Panc1 (cell line): ENCODE measurements at regions not wholly inside any gene's neighbourhood (a gene's known extent, or its start where the extent isn't known, plus 50 kb on each side); places are given as distances from the start of the nearest gene placed in this dataset.

Experiments
- ATAC-seq: fragments of 200-7000 bp; cut with Tn5 transposase; 2 replicates; pipeline ENCODE4 v1.9.1; 2020; ENCODE audit warnings: mild to moderate bottlenecking, moderate library complexity
- BruUV-seq: library from RNA; stranded (reverse); fragments of 400-500 nt; replicated peaks from 2 replicates; lab custom pipeline; 2021; lab: Mats Ljungman, UMichigan
- CTCF ChIA-PET: fragments of 300-600 bp; sonication (Branson Sonifier 250); formaldehyde crosslinking; loops from one replicate; lab custom pipeline; 2022; ENCODE audit warnings: antibody characterized with exemption; lab: Charles Lee
- POLR2A ChIA-PET: fragments of 300-600 bp; sonication (Branson Sonifier 250); formaldehyde crosslinking; loops from one replicate; lab custom pipeline; 2022; ENCODE audit warnings: antibody characterized with exemption; lab: Charles Lee
- DNase-seq: peaks from one replicate; pipeline ENCODE4 v3.0.0-alpha.2; 2010; ENCODE audit warnings: low read depth, low spot score
- H3K27ac ChIP-seq: 2 replicates; pipeline ENCODE4 v1.5.1; 2011; ENCODE audit warnings: mild to moderate bottlenecking, low read length, inconsistent platforms
- H3K27me3 ChIP-seq: fragments of 200-500 bp; sonication (Bioruptor generic); 2 replicates; pipeline ENCODE4 v1.6.0; 2014; ENCODE audit warnings: low read length, inconsistent platforms; ENCODE audit not compliant: control insufficient read depth, insufficient read depth
- H3K36me3 ChIP-seq: fragments of 200-500 bp; sonication (Bioruptor generic); 2 replicates; pipeline ENCODE4 v1.5.1; 2014; ENCODE audit warnings: inconsistent platforms, mild to moderate bottlenecking, low read length, moderate library complexity; ENCODE audit not compliant: control insufficient read depth, insufficient read depth
- H3K4me1 ChIP-seq: 2 replicates; pipeline ENCODE4 v1.5.1; 2011; ENCODE audit warnings: inconsistent platforms, mild to moderate bottlenecking, low read length, moderate library complexity; ENCODE audit not compliant: control insufficient read depth, insufficient read depth
- H3K4me3 ChIP-seq, 2 experiments: 2 replicates each; pipeline ENCODE4 v1.5.1; 2011 to 2012; ENCODE audit warnings: low read depth in 2 of 2, low read length in 2 of 2, mild to moderate bottlenecking in 2 of 2, inconsistent platforms in 1 of 2, moderate library complexity in 1 of 2
- H3K9me3 ChIP-seq: fragments of 200-500 bp; sonication (Bioruptor generic); 2 replicates; pipeline ENCODE4 v1.5.1; 2014; ENCODE audit warnings: low read depth, mild to moderate bottlenecking, inconsistent platforms, low read length, moderate library complexity; ENCODE audit not compliant: control insufficient read depth, insufficient read depth
- POLR2AphosphoS5 ChIP-seq: IDR thresholded peaks from 2 replicates; pipeline ENCODE4 v1.6.1; 2012; ENCODE audit warnings: mild to moderate bottlenecking, low read depth, low read length, moderate library complexity
- SIN3A ChIP-seq: IDR thresholded peaks from 2 replicates; pipeline ENCODE4 v1.6.1; 2012; ENCODE audit warnings: low read depth, mild to moderate bottlenecking, low read length, moderate library complexity, borderline replicate concordance; ENCODE audit not compliant: insufficient read depth
- TCF7L2 ChIP-seq: IDR thresholded peaks from 2 replicates; pipeline ENCODE4 v1.6.1; 2011; ENCODE audit warnings: mild to moderate bottlenecking, low read depth, low read length, inconsistent platforms
- in situ Hi-C: cut with HindIII; loops from 2 replicates; pipeline ENCODE4 v1.10.0; 2016; ENCODE audit warnings: low sequenced_read_pairs, low pct_unique_long_range_greater_than_20kb
- intact Hi-C: fragments of 100-400 bp; cut with micrococcal nuclease; formaldehyde crosslinking; loops from one replicate; pipeline ENCODE4 v1.10.0; 2022; ENCODE audit not compliant: unreplicated experiment
- TF ChIP-seq, protein P1 (sequence below): fragments of 450-650 bp; IDR thresholded peaks from 2 replicates; pipeline ENCODE4 v1.5.1; 2017; ENCODE audit warnings: mild to moderate bottlenecking
- TF ChIP-seq, protein P2 (sequence below), 2 experiments: IDR thresholded peaks; 2 replicates each; pipeline ENCODE4 v1.6.1; 2011 to 2012; ENCODE audit warnings: low read depth in 2 of 2, control low read depth in 1 of 2, low read length in 1 of 2, mild to moderate bottlenecking in 1 of 2, moderate library complexity in 1 of 2; ENCODE audit not compliant: insufficient read depth in 1 of 2

- CTCF ChIA-PET: no interaction called here
- DNase-seq (no peak), ATAC-seq (no peak)
- POLR2A ChIA-PET: no interaction called here
- Histone ChIP-seq H3K4me1 (no peaks in the 10 kb centered on the region), H3K27ac (no peak overlapping the region), H3K36me3 (no peaks in the 10 kb centered on the region), H3K27me3 (no peaks in the 10 kb centered on the region), H3K9me3 (peaks cover 5% of the 10 kb centered on the region; the same call in 1 of the 2 replicates), H3K4me3 (no peak overlapping the region)
- in situ Hi-C loops (no loop called here), intact Hi-C loops (no loop called here)
- TF ChIP-seq, protein P1, sequence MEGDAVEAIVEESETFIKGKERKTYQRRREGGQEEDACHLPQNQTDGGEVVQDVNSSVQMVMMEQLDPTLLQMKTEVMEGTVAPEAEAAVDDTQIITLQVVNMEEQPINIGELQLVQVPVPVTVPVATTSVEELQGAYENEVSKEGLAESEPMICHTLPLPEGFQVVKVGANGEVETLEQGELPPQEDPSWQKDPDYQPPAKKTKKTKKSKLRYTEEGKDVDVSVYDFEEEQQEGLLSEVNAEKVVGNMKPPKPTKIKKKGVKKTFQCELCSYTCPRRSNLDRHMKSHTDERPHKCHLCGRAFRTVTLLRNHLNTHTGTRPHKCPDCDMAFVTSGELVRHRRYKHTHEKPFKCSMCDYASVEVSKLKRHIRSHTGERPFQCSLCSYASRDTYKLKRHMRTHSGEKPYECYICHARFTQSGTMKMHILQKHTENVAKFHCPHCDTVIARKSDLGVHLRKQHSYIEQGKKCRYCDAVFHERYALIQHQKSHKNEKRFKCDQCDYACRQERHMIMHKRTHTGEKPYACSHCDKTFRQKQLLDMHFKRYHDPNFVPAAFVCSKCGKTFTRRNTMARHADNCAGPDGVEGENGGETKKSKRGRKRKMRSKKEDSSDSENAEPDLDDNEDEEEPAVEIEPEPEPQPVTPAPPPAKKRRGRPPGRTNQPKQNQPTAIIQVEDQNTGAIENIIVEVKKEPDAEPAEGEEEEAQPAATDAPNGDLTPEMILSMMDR: no peak
- TF ChIP-seq TCF7L2: no peak
- TF ChIP-seq, protein P2, sequence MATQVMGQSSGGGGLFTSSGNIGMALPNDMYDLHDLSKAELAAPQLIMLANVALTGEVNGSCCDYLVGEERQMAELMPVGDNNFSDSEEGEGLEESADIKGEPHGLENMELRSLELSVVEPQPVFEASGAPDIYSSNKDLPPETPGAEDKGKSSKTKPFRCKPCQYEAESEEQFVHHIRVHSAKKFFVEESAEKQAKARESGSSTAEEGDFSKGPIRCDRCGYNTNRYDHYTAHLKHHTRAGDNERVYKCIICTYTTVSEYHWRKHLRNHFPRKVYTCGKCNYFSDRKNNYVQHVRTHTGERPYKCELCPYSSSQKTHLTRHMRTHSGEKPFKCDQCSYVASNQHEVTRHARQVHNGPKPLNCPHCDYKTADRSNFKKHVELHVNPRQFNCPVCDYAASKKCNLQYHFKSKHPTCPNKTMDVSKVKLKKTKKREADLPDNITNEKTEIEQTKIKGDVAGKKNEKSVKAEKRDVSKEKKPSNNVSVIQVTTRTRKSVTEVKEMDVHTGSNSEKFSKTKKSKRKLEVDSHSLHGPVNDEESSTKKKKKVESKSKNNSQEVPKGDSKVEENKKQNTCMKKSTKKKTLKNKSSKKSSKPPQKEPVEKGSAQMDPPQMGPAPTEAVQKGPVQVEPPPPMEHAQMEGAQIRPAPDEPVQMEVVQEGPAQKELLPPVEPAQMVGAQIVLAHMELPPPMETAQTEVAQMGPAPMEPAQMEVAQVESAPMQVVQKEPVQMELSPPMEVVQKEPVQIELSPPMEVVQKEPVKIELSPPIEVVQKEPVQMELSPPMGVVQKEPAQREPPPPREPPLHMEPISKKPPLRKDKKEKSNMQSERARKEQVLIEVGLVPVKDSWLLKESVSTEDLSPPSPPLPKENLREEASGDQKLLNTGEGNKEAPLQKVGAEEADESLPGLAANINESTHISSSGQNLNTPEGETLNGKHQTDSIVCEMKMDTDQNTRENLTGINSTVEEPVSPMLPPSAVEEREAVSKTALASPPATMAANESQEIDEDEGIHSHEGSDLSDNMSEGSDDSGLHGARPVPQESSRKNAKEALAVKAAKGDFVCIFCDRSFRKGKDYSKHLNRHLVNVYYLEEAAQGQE (IDR thresholded peaks at IDR 0.05; ENCODE audit: insufficient read depth in 1 of 2, low read depth in 2 of 2, low read length in 1 of 2): no peak
- no peak for TF ChIP-seq SIN3A
- no peak for TF ChIP-seq POLR2AphosphoS5
- no TSS peak for BruUV-seq
These were observed 1205.0 kb upstream of the EPHA6 start for GRCh38 chr3:95609411-95609810.

GRCh38 chr3:95612611-95613010, 1201.8 kb upstream of the EPHA6 start:
- no peaks in the 10 kb centered on the region for H3K27me3 ChIP-seq
- H3K4me3 ChIP-seq: no peak overlapping the region
- no peak for DNase-seq
- in situ Hi-C loops: no loop called here
- no TSS peak for BruUV-seq
- no peak for ATAC-seq
- no peaks in the 10 kb centered on the region for H3K36me3 ChIP-seq
- H3K9me3 ChIP-seq: peaks cover 5% of the 10 kb centered on the region; the same call in 1 of the 2 replicates
- H3K27ac ChIP-seq: no peak overlapping the region
- intact Hi-C loops: no loop called here
- H3K4me1 ChIP-seq: no peaks in the 10 kb centered on the region
- ChIA-PET POLR2A (no interaction called here), CTCF (no interaction called here)
- TF ChIP-seq TCF7L2: no peak
- no peak for TF ChIP-seq SIN3A
- TF ChIP-seq, protein P2 (IDR thresholded peaks at IDR 0.05; ENCODE audit: insufficient read depth in 1 of 2, low read depth in 2 of 2, low read length in 1 of 2): no peak
- TF ChIP-seq POLR2AphosphoS5: no peak
- TF ChIP-seq, protein P1: no peak
